Ureter (tissue), 1 donor: ENCODE measurements at regions not wholly inside any gene's neighbourhood (a gene's known extent, or its start where the extent isn't known, plus 50 kb on each side); places are given as distances from the start of the nearest gene placed in this dataset.
A peak's percentile ranks its signal among the peaks of the same experiment; 100 is the strongest.
"Not testable (repeated sequence)": the region's sequence is repeated elsewhere in the genome, so short reads cannot be mapped to it uniquely, and the experiment has no call there.

Experiments
- DNase-seq: peaks from one replicate; pipeline ENCODE4 v3.0.0-alpha.2; 2020; ENCODE audit warnings: low spot score
- donor health status: DM: yes; HTN: yes; CAD: no.

DNA sequence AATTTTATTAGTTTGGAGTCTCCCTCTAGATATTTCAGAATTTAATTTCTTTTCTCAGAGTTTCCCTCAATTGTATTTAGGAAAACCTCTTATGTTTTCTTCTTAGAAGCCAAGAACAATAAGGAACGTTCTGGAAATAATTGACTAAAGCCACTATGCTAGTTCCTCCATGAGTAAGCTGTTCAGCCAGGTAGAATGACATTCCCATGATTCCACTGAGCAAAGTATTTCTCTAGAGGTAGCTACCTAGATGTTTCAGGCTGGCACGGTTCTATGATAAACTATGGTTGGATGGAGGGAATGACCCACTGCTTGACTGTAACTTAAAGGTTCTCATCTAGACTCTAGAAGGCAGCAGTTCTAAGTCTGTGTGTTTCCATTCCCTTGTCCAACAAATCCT is 62.4 kb downstream of the CLDN17 start:
- no peak for DNase-seq

- DNase-seq, result no peak
These were observed 63.7 kb downstream of the CLDN17 start for GRCh38 chr21:30102871-30103270.

GRCh38 chr21:30101967-30102366 is 64.6 kb downstream of the CLDN17 start:
- DNase-seq, result no peak

DNA sequence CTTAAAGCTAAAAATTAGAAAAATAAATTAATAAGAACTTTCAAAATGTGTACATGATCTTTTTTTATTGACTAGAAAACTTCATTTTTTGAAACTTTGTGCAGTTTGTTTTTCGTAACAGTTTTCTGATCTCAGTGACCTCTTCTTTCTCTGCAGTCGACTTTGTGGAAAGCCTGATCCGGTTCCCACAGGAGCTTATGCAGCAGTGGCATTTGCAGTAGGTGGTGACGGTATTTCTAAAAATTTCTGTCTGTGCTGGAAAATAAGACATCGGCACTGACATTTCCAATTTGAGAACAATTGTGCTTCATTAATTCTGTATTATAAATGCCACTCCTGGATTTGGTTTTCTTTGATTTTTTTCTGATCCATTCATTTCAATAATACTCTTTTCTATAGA is 68.8 kb downstream of the CLDN17 start:
- DNase-seq, result no peak

- DNase-seq, result no peak
These were observed 83.2 kb downstream of the CLDN17 start for GRCh38 chr21:30083225-30083945.

DNA sequence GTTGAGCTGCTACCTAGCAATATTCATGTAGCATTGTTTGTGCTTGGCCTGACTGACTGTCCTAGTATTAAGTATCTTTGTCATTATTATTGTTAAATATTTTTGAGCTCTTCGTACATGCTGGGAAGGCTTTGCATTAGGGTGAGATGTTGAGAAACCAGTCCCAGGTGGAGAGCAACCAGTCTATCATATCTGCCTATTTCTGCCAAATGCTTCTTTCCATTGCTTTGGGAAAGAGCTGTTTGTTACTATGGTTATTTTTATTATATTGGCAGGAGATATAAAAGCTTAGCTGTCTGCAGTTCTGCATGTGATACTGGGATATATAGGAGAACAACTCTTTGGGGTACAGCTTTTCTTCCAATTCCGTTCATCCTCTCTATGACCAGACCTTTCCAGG is 85.1 kb downstream of the CLDN17 start:
- DNase-seq, result no peak

DNA sequence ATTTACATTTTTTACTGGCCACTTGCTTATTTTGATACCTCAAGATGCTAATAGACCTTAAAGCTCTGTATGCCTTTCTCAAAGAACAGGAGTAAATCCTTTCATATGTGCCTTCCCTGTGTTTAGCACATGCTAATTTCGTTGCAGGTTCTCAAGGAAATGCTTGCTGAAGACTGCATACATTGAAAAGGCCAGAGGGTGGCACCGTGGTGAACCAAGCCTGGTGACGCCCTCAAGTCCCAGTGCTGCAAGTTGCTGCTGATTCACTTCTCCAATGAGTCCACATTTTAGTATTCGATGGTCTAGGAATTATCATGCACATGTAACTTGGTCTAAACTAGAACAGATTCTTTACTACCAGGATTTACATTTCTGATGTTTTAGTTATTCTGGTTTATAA is 94.1 kb downstream of the CLDN17 start:
- DNase-seq, result peak; percentile 48

- no peak for DNase-seq
These were observed 107.7 kb downstream of the CLDN17 start for GRCh38 chr21:30058928-30059327.

GRCh38 chr21:30057108-30057507 is 109.5 kb downstream of the CLDN17 start:
- DNase-seq, result no peak

DNA sequence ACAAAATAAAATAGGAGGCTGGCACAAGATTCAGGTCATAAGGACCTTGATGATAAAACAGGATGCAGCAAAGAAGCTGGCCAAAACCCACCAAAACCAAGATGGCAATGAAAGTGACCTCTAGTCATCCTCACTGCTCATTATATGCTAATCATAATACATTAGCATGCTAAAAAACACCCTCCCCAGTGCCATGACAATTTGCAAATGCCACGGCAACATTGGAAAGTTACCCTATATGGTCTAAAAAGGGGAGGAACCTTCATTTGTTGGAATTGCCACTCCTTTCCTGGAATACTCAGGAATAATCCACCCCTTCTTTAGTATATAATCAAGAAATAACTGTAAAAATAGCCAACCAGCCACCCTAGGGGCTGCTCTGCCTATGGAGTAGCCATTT is 108.8 kb upstream of the GRIK1 start:
- no peak for DNase-seq

DNA sequence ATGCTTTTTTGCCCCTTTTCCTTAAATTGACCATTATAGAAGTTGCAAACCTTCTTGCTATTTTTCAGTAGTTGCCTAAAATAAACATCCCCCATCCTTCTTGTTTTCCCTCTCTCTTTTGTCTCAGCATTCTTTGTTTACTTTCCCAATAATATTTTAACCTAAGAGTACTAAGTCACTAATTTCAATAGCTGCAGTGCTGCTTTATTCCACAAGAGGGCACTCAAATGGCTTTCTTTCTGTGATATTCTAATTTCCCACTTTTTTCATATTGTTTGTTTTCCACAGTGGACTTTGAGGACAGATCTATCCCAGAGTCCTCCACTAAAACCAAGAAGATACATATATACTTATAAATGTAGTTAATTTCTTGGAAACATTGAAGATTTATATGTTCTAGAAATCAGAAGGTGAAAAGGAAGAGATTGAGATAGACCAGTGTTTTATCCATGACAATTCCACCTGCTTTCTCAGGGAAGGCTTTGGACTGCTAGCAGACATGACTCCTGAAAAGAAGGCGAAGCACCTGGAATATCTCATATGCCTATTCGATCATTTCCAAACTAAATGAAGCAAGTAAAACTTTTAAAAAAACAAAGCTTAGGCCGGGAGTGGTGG is 104.8 kb upstream of the GRIK1 start:
- no peak for DNase-seq

DNA sequence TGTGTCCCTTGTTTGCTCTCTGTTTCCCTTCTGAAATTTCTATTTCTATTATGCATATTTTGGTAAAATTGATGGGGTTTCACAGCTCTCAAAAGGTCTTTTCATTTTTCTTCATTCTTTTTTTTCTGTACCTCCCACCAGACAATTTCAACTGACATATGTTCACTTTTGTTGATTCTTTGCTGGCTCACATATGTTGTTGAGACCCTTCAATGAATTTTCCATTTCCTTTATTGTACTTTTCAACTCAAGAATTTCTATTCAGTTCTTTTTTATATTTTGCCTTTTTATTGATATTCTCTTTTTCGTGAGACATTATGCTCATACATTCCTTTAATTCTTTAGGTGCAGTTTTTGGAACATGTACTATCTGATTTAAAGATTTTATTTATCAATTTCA is 102.6 kb upstream of the GRIK1 start:
- DNase-seq, result no peak

DNA sequence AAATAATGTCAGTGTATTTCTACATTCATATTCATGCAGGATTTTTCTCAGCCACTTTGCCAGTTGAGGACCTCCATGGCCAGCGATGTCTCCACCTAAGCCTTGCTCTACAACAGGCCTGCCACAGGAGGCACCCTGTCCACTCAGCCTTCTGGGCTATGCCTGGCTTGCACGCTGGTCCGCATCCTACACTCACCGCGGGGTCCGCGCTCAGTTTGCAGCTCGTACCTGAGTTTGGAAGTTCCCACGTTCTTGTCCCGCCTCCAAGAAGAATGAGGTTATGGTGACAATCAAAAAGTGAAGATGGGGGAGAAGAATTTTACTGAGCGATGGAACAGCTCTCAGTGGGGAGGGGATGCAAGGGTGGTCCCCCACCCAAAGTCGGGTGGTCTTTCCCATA is 93.6 kb upstream of the GRIK1 start:
- DNase-seq, result no peak

DNA sequence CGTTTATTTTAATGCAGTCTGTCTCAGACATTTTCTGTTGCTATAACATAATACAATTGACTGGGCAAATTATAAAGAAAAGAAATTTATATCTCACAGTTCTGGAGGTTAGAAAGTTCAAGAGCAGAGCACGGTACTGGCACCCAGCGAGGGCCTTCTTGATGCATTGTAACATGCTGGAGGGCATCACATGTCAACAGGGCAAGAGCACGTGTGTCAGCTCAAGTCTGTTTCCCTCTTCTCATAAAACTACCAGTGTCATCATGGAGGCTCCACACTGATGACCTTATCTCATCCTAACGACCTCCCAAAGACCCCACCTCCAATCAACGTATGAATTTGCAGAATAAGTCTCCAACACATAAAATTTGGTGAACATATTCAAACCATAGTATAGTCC is 90.6 kb upstream of the GRIK1 start:
- DNase-seq, result no peak

DNA sequence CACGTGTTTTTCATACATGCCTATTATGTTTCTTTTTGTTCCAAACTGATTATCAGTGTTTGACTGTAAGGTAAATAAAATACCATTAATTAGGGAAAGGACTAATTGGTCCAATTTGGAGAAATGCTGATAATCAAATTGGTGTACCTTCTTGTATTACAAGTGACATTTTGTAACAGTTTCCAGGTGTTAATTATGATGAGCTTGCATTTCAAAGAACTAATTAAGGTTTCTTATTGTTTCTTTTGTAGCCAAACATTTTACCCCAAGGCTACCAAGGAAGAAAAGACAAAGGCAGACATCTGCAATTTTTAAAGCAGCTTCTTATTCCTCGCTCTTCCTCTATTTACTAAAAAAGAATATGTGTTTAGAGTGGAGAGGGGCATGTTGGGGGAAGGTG is 88.7 kb upstream of the GRIK1 start:
- DNase-seq, result no peak

- no peak for DNase-seq
These were observed 88.2 kb upstream of the GRIK1 start for GRCh38 chr21:30027986-30028385.

GRCh38 chr21:30023056-30023455 is 83.3 kb upstream of the GRIK1 start:
- DNase-seq, result not testable (repeated sequence)

DNA sequence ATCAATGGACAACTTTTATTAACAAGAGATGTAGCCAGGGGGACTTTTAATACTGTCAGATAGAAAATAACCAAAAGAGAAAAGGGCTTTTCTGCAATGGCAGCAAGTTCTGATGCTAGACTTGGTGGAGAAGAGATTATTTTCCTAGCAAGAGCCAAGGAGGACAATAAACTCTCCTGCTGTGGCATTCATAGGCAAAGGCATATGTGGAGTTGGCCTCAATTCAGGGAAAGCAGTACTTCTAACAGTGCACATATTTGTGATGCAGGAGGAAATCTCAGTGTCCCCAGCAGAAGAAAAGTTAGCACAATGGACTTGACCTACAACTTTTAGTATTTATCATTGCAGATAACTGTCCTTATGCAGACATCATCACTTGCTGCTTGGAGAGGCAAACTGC is 75.1 kb upstream of the GRIK1 start:
- DNase-seq, result no peak

DNA sequence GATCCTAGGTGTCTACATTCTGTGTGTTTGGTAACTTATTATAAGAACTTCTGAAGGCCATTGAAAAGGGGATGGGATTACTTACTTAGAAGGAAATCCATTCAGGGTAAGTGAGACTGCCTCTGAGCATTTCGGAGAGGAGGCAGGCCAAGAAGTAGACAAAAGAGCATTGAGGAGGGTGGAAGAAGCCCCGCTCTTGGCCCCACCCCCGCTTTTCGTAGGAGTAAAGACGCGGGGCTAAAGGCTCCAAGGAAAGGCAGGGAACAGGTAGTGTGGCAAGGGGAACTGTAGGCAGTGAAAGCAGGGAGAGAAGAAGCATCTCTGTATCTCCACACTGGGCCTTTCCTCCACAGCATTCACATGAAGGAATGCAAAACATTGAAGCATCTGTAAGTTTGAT is 51.8 kb upstream of the GRIK1 start:
- DNase-seq, result no peak

GRCh38 chr21:29989634-29990234 is 49.9 kb upstream of the GRIK1 start:
- no peak for DNase-seq
